ENCODE measurements at regions not wholly inside any gene's neighbourhood (a gene's known extent, or its start where the extent isn't known, plus 50 kb on each side); places are given as distances from the start of the nearest gene placed in this dataset.

DNA sequence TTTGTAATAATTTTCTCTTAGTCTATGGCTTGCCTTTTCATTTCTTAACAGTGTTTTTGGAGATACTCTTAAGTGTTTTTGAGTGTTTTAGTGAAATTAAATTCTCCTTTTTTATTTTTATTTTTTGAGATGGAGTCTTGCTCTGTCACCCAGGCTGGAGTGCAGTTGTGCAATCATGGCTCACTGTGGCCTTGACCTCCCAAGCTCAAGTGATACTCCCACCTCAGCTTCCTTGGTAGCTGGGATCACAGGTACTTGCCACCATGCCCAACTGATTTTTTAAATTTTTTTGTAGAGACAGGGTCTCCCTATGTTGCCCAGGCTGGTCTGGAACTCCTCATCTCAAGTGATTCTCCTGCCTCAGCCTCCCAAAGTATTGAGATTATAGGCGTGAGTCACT, 240.3 kb downstream of the PLPP3 start:
- Mint-ChIP-seq H3K4me3 (no peak overlapping the region), H3K27ac (no peak overlapping the region), H3K9me3 (peaks cover 4% of the 10 kb centered on the region), H3K36me3 (no peaks in the 10 kb centered on the region), H3K4me1 (ENCODE audit: low read depth in 2 of 2) (no peaks in the 10 kb centered on the region), H3K27me3 (peaks cover 0 to 7% of the 10 kb centered on the region in 2 donors)
- DNase-seq (ENCODE audit: low spot score): no peak
- no peak for ATAC-seq

DNA sequence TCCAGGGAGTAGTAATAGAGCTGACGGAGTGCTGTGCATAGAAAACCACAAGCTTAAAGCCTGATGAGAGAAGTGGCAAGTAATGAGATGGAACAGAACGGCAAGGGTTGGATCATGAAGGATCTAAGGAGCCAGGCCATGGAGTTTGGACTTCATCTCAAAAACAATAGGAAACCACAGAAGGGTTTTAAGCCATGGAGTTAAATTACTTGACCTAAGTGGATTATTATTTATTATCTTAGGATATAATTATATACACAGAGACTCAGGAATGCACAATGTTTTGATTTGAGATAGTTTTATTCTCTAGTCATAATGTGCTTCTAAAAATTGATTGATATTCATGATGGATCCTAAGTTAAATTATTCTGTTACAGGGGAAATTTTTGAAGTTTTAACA, 242.4 kb downstream of the PLPP3 start:
- Mint-ChIP-seq H3K4me1 (ENCODE audit: low read depth in 2 of 2) (no peaks in the 10 kb centered on the region), H3K4me3 (no peak overlapping the region), H3K27ac (no peak overlapping the region), H3K9me3 (peaks cover 4% of the 10 kb centered on the region), H3K36me3 (no peaks in the 10 kb centered on the region), H3K27me3 (peaks cover 0 to 7% of the 10 kb centered on the region in 2 donors)
- DNase-seq (ENCODE audit: low spot score) (no peak), ATAC-seq (no peak)

DNA sequence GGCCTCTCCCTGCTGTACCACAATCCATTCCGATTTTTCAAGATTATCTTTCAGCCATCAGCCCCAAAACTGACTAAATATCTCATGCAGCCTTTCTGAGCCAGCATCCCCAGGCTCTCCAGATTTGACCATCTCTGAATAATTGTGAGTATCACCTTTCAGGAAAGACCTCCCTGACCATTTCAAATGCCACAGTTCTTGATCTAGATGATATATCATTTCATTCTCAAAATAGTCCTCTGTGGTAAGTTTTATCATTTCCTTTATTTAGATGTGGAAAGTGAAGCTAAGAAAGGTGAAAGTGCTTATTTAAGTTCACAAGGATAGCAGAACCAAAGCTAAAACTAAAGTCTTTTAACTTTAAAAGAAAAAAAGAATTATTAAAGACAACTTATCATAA, 244.0 kb downstream of the PLPP3 start:
- Mint-ChIP-seq H3K4me1 (ENCODE audit: low read depth in 2 of 2) (peaks cover 0 to 2% of the 10 kb centered on the region in 2 donors), H3K27me3 (peaks cover 0 to under 1% of the 10 kb centered on the region in 2 donors), H3K36me3 (no peaks in the 10 kb centered on the region), H3K27ac (no peak overlapping the region), H3K4me3 (no peak overlapping the region), H3K9me3 (no peaks in the 10 kb centered on the region)
- no peak for DNase-seq (ENCODE audit: low spot score)
- ATAC-seq: no peak

GRCh38 chr1:56334047-56334446, 245.3 kb downstream of the PLPP3 start:
- ATAC-seq (no peak), DNase-seq (ENCODE audit: low spot score) (no peak)
- H3K27ac Mint-ChIP-seq: no peak overlapping the region
- H3K27me3 Mint-ChIP-seq: peaks cover 0 to 3% of the 10 kb centered on the region in 2 donors
- H3K4me1 Mint-ChIP-seq (ENCODE audit: low read depth in 2 of 2): peaks cover 0 to 6% of the 10 kb centered on the region in 2 donors
- H3K9me3 Mint-ChIP-seq: no peaks in the 10 kb centered on the region
- no peak overlapping the region for H3K4me3 Mint-ChIP-seq
- no peaks in the 10 kb centered on the region for H3K36me3 Mint-ChIP-seq

DNA sequence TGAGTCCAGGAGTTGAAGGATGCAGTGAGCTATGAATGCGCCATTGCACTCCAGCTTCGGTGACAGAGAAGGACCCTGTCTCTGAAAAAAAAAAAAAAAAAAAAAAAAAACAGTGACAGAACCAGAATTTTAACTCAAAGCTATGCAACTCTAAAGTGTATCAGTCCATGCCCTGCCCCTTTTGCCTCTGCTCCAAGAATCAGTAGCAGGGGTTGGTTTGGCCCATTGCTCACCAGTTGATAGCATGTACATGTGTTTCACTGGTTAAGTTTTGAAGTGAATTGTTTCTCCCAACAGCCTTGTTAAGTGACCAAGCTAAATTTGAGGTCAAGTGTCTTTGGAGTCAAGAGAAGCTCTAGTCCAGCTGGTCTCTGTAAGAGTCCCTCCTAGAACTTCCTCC, 245.9 kb downstream of the PLPP3 start:
- Mint-ChIP-seq H3K27me3 (peaks cover 0 to 3% of the 10 kb centered on the region in 2 donors), H3K9me3 (no peaks in the 10 kb centered on the region), H3K36me3 (no peaks in the 10 kb centered on the region), H3K27ac (no peak overlapping the region), H3K4me1 (ENCODE audit: low read depth in 2 of 2) (peaks cover 0 to 8% of the 10 kb centered on the region in 2 donors), H3K4me3 (no peak overlapping the region)
- ATAC-seq (no peak), DNase-seq (ENCODE audit: low spot score) (no peak)

- H3K4me1 Mint-ChIP-seq (ENCODE audit: low read depth in 2 of 2): peaks cover 0 to 8% of the 10 kb centered on the region in 2 donors
- no peaks in the 10 kb centered on the region for H3K9me3 Mint-ChIP-seq
- no peak overlapping the region for H3K4me3 Mint-ChIP-seq
- H3K27ac Mint-ChIP-seq: no peak overlapping the region
- peaks cover 0 to 3% of the 10 kb centered on the region in 2 donors for H3K27me3 Mint-ChIP-seq
- DNase-seq (ENCODE audit: low spot score): no peak
- no peak for ATAC-seq
- H3K36me3 Mint-ChIP-seq: no peaks in the 10 kb centered on the region
These were observed 247.3 kb downstream of the PLPP3 start for GRCh38 chr1:56331892-56332567.

DNA sequence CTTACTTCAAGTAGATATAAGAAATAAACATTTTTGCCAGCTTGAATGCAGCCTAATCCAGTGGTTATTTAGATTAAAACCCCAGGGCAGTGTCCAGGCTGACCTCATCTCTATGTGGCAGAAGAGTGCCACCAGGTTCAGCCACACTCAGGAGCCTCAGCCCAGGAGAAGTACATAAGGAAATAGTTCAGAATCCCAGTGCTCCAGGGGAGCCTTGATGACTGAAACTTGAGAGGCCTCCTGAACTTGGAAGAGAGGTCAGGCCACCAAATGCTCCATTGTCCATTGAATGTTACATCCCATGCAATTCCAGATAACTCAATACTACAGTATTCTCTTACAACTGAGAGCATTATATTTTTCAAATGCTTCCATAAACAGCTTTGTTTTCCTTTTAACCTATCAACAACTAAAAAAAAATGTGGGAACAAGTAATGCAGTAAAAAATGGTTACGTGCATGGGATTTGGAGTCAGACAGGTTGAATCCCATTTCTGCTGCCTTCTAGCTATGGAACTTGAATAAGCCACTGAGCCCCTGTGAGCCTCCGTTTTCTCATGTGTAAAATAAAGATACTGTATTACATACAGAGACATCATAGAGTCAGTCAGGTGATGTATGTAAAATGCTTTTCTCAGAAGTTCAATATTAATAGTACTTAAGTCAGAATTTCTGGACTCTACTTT, 248.0 kb downstream of the PLPP3 start:
- no peak overlapping the region for H3K4me3 Mint-ChIP-seq
- peaks cover 0 to 8% of the 10 kb centered on the region in 2 donors for H3K4me1 Mint-ChIP-seq (ENCODE audit: low read depth in 2 of 2)
- ATAC-seq: no peak
- H3K27me3 Mint-ChIP-seq: peaks cover 0 to 3% of the 10 kb centered on the region in 2 donors
- H3K36me3 Mint-ChIP-seq: no peaks in the 10 kb centered on the region
- H3K9me3 Mint-ChIP-seq: no peaks in the 10 kb centered on the region
- no peak overlapping the region for H3K27ac Mint-ChIP-seq
- no peak for DNase-seq (ENCODE audit: low spot score)

DNA sequence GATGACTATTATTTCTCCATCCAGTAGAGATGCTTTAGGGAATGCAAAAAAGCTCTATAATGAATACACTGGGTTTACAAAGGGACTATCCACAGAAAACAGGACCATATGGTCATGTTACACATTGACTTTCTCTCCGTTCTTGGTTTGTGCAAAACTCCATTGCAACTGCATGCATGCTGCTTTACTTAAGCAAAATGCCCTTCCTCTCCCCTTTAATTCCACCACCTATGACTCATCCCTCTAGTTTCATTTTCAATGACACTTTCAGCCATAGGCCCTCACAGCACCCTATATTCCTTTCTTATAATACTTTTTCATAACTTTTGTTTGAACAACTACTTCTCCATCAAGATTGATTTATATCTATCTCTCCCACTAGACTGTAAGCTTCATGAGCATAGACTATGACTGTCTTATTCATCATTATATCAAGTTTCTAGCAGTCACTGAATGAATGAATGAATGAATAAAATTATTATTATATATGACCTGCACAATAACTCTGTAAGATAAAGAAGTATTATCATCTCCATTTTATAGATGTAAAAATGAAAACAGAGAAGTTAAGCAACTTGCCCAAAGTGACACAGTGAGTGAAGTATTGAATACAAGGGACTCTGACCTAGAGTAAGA, 248.9 kb downstream of the PLPP3 start:
- H3K9me3 Mint-ChIP-seq: no peaks in the 10 kb centered on the region
- DNase-seq (ENCODE audit: low spot score): no peak
- ATAC-seq: peak; percentile 59 to 64
- H3K4me3 Mint-ChIP-seq: no peak overlapping the region
- no peak overlapping the region for H3K27ac Mint-ChIP-seq
- H3K4me1 Mint-ChIP-seq (ENCODE audit: low read depth in 2 of 2): peaks cover 0 to 8% of the 10 kb centered on the region in 2 donors
- H3K27me3 Mint-ChIP-seq: peaks cover 0 to 3% of the 10 kb centered on the region in 2 donors
- H3K36me3 Mint-ChIP-seq: no peaks in the 10 kb centered on the region

DNA sequence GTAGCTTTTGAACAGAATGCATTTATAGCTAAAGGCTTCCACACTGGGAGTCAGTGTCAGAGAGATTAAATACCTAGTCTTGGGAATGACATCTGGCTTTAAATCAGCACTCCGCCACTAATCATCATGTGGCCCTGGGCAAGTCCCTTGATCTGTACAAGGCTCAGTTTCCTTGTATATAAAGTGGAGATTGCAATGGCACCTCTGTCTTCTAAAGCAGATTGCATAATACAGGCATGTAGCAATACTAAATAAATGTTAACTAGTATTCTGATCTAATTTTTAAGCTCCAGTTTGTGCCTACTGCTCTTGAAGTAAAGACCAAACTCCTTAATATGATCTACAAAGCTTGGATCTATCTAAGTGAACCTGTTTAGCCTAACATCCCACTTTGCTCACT, 249.4 kb downstream of the PLPP3 start:
- DNase-seq (ENCODE audit: low spot score) (no peak), ATAC-seq (no peak)
- Mint-ChIP-seq H3K27me3 (peaks cover 3 to 5% of the 10 kb centered on the region in 2 donors), H3K9me3 (no peaks in the 10 kb centered on the region), H3K36me3 (no peaks in the 10 kb centered on the region), H3K4me3 (no peak overlapping the region), H3K27ac (no peak overlapping the region), H3K4me1 (ENCODE audit: low read depth in 2 of 2) (peaks cover 0 to 8% of the 10 kb centered on the region in 2 donors)

DNA sequence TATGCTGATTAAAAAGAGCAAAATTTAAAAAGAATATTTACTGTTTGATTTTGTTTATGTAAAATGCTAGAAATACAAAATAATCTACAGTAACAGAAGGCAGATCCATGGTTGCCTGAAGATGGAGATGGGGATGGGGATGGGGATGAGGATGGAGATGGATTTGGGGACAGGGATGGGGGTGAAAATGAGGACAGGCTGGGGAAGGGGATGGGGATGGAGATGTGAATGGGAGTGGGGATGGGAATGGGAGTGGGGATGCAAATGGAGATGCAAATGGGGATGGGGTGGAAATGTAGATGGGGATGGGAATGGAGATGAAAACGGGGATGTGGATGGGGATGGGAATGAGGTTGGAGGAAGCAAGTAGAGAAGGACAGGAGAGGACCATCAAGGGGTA, 252.2 kb downstream of the PLPP3 start:
- peaks cover 0 to 8% of the 10 kb centered on the region in 2 donors for H3K4me1 Mint-ChIP-seq (ENCODE audit: low read depth in 2 of 2)
- no peak for ATAC-seq
- H3K36me3 Mint-ChIP-seq: no peaks in the 10 kb centered on the region
- H3K9me3 Mint-ChIP-seq: no peaks in the 10 kb centered on the region
- peaks cover 3 to 8% of the 10 kb centered on the region in 2 donors for H3K27me3 Mint-ChIP-seq
- no peak overlapping the region for H3K27ac Mint-ChIP-seq
- H3K4me3 Mint-ChIP-seq: no peak overlapping the region
- no peak for DNase-seq (ENCODE audit: low spot score)

GRCh38 chr1:56326056-56326455, 253.3 kb downstream of the PLPP3 start:
- ATAC-seq (no peak), DNase-seq (ENCODE audit: low spot score) (no peak)
- Mint-ChIP-seq H3K27ac (no peak overlapping the region), H3K4me3 (no peak overlapping the region), H3K4me1 (ENCODE audit: low read depth in 2 of 2) (peaks cover 0 to 8% of the 10 kb centered on the region in 2 donors), H3K27me3 (peaks cover 3 to 8% of the 10 kb centered on the region in 2 donors), H3K9me3 (no peaks in the 10 kb centered on the region), H3K36me3 (no peaks in the 10 kb centered on the region)

DNA sequence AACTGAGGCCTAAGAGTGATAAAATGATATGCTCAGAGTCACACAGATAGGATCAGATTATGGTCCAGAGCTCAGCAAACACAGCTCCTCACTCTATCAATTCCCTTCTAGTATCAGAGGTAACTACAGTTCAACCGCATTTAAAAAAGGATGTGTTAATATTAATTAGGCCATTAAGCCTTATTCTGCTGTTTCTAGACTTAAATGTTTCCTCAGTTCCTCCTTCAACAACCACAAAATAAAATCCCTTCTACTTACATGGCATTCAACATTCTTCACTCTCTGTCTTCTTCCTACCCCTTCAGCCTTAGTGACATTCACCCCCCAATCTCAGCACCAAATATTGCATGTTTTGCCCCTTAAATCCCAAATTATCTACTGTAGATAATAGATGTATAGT, 254.9 kb downstream of the PLPP3 start:
- Mint-ChIP-seq H3K4me3 (no peak overlapping the region), H3K27ac (no peak overlapping the region), H3K4me1 (ENCODE audit: low read depth in 2 of 2) (peaks cover 0 to 3% of the 10 kb centered on the region in 2 donors), H3K9me3 (no peaks in the 10 kb centered on the region), H3K27me3 (peaks cover 0 to 8% of the 10 kb centered on the region in 2 donors), H3K36me3 (no peaks in the 10 kb centered on the region)
- ATAC-seq (no peak), DNase-seq (ENCODE audit: low spot score) (no peak)

GRCh38 chr1:56322211-56322610, 257.2 kb downstream of the PLPP3 start:
- no peak for DNase-seq (ENCODE audit: low spot score)
- no peak for ATAC-seq
- Mint-ChIP-seq H3K36me3 (no peaks in the 10 kb centered on the region), H3K4me1 (ENCODE audit: low read depth in 2 of 2) (no peaks in the 10 kb centered on the region), H3K4me3 (no peak overlapping the region), H3K27me3 (peaks cover 0 to 8% of the 10 kb centered on the region in 2 donors), H3K9me3 (no peaks in the 10 kb centered on the region), H3K27ac (no peak overlapping the region)

DNA sequence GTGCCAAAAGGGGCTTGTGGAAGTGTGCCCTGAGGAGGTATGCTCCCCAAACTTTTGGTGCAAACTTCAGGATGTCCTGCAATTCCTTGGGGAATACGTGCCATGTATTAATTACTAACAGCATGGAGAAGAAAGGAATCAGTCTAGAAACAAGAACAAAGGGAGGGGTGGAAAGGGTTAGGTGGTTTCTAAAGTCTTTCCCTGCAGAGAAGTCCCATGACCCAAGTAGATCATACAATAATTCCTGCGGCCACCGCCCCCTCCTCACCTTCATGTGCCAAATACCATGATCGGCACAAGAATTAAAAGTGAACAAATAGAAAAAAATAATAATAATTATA, 258.2 kb downstream of the PLPP3 start:
- ATAC-seq: no peak

More for the DNA sequence above, 258.2 kb downstream of the PLPP3 start:
- Mint-ChIP-seq H3K36me3 (no peaks in the 10 kb centered on the region), H3K27ac (no peak overlapping the region), H3K9me3 (peaks cover 3% of the 10 kb centered on the region), H3K27me3 (peaks cover 0 to 14% of the 10 kb centered on the region in 2 donors), H3K4me1 (ENCODE audit: low read depth in 2 of 2) (no peaks in the 10 kb centered on the region), H3K4me3 (no peak overlapping the region)
- DNase-seq (ENCODE audit: low spot score): no peak
